ENCODE measurements at regions not wholly inside any gene's neighbourhood (a gene's known extent, or its start where the extent isn't known, plus 50 kb on each side); places are given as distances from the start of the nearest gene placed in this dataset.
"Not testable (repeated sequence)": the region's sequence is repeated elsewhere in the genome, so short reads cannot be mapped to it uniquely, and the experiment has no call there.

- H3K9me3 ChIP-seq (ENCODE audit: control insufficient read depth, insufficient read depth, low read length), result no peaks in the 10 kb centered on the region
- TF ChIP-seq, protein P1, sequence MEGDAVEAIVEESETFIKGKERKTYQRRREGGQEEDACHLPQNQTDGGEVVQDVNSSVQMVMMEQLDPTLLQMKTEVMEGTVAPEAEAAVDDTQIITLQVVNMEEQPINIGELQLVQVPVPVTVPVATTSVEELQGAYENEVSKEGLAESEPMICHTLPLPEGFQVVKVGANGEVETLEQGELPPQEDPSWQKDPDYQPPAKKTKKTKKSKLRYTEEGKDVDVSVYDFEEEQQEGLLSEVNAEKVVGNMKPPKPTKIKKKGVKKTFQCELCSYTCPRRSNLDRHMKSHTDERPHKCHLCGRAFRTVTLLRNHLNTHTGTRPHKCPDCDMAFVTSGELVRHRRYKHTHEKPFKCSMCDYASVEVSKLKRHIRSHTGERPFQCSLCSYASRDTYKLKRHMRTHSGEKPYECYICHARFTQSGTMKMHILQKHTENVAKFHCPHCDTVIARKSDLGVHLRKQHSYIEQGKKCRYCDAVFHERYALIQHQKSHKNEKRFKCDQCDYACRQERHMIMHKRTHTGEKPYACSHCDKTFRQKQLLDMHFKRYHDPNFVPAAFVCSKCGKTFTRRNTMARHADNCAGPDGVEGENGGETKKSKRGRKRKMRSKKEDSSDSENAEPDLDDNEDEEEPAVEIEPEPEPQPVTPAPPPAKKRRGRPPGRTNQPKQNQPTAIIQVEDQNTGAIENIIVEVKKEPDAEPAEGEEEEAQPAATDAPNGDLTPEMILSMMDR (IDR thresholded peaks at IDR 0.05; ENCODE audit: low read depth, low read length), result no peak
- no peaks in the 10 kb centered on the region for H3K27me3 ChIP-seq (ENCODE audit: control insufficient read depth, insufficient read depth, low read length)
- no peak overlapping the region for H3K4me3 ChIP-seq (ENCODE audit: low read depth, low read length)
- ChIA-PET POLR2A (no interaction called here), CTCF (interaction anchor here (1.3 kb wide), 1 partner anchor 352 kb away, joined by 4 read pairs; no protein-coding TSS in a partner anchor)
- H3K27ac ChIP-seq (ENCODE audit: low read depth, low read length), result no peak overlapping the region
- DNase-seq (ENCODE audit: low read depth, low spot score), result no peak
Measured at GRCh38 chr13:107803822-107804495, 411.4 kb downstream of the LIG4 start.

GRCh38 chr13:107801621-107802020 lies 413.7 kb downstream of the LIG4 start:
- CTCF ChIA-PET, result no interaction called here
- H3K9me3 ChIP-seq (ENCODE audit: control insufficient read depth, insufficient read depth, low read length), result no peaks in the 10 kb centered on the region
- H3K27me3 ChIP-seq (ENCODE audit: control insufficient read depth, insufficient read depth, low read length), result no peaks in the 10 kb centered on the region
- no peak for DNase-seq (ENCODE audit: low read depth, low spot score)
- H3K4me3 ChIP-seq (ENCODE audit: low read depth, low read length), result no peak overlapping the region
- POLR2A ChIA-PET, result no interaction called here
- H3K27ac ChIP-seq (ENCODE audit: low read depth, low read length), result no peak overlapping the region
- TF ChIP-seq, protein P1 (IDR thresholded peaks at IDR 0.05; ENCODE audit: low read depth, low read length), result no peak

- H3K27ac ChIP-seq (ENCODE audit: low read depth, low read length), result no peak overlapping the region
- DNase-seq (ENCODE audit: low read depth, low spot score), result no peak
- POLR2A ChIA-PET, result no interaction called here
- CTCF ChIA-PET, result no interaction called here
- no peaks in the 10 kb centered on the region for H3K27me3 ChIP-seq (ENCODE audit: control insufficient read depth, insufficient read depth, low read length)
- no peaks in the 10 kb centered on the region for H3K9me3 ChIP-seq (ENCODE audit: control insufficient read depth, insufficient read depth, low read length)
- H3K4me3 ChIP-seq (ENCODE audit: low read depth, low read length), result no peak overlapping the region
- TF ChIP-seq, protein P1 (IDR thresholded peaks at IDR 0.05; ENCODE audit: low read depth, low read length), result no peak
Measured at GRCh38 chr13:107799001-107799400, 416.3 kb downstream of the LIG4 start.

DNA sequence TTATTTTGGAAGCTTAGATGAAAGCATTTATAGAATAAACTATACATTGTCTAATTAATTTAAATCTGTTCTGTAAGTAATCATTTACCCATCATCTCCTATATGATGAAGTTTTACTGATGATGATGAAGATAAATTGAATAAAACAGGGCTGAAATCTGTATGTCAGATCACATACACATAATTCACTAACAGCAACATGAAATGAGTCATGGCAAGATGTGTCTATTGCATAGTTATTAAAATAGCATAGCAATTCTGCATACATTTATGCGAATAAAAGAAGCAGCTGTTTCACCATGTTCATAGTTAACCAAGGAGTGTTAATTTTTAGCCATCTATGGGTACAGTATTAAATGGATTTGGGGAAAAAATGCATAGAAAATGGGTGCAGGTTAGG lies 424.9 kb downstream of the LIG4 start:
- Histone ChIP-seq H3K9me3 (ENCODE audit: control insufficient read depth, insufficient read depth, low read length) (no peaks in the 10 kb centered on the region), H3K4me3 (ENCODE audit: low read depth, low read length) (no peak overlapping the region), H3K27me3 (ENCODE audit: control insufficient read depth, insufficient read depth, low read length) (no peaks in the 10 kb centered on the region), H3K27ac (ENCODE audit: low read depth, low read length) (no peak overlapping the region)
- no peak for DNase-seq (ENCODE audit: low read depth, low spot score)
- ChIA-PET CTCF (interaction anchor here (0.6 to 1.1 kb wide), 3 partner anchors 52 to 365 kb away, joined by 3 to 5 read pairs (median 5); no protein-coding TSS in a partner anchor), POLR2A (no interaction called here)
- TF ChIP-seq, protein P1 (IDR thresholded peaks at IDR 0.05; ENCODE audit: low read depth, low read length), result no peak

DNA sequence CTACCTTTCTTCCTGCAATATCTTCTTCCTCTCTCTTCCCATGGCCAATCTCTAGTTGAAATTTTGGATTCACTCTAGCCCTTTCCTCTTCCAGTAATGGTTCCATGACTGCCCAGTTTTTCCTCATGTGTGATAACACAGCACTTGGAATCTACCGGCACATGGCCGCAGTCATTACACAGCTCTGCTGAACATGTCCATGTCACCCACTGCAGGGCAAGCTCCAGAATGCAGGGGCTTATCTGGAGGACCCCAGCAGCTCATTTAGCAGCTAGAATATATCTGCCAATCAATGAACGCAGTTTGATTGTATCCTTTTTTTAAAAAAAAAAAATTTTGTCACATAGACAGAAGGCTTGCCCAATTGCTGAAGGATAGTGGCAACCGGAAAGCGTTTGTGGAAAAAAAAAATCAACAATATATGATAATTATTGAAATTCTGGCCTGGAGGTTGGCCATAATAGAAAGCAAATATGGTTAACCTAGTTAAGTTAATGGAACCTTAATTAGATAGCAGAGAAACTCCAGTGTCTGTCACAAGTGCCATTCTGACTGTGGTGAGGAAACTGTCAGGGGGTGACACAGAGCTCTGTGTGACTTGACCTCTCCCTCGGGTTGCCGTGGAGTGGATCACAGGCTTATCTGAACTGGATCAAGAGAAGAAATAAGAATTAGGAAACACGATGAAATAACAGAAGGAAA lies 426.7 kb downstream of the LIG4 start:
- H3K4me3 ChIP-seq (ENCODE audit: low read depth, low read length), result no peak overlapping the region
- H3K27ac ChIP-seq (ENCODE audit: low read depth, low read length), result no peak overlapping the region
- POLR2A ChIA-PET, result no interaction called here
- H3K9me3 ChIP-seq (ENCODE audit: control insufficient read depth, insufficient read depth, low read length), result no peaks in the 10 kb centered on the region
- no peak for DNase-seq (ENCODE audit: low read depth, low spot score)
- TF ChIP-seq, protein P1 (IDR thresholded peaks at IDR 0.05; ENCODE audit: low read depth, low read length), result no peak
- CTCF ChIA-PET, result no interaction called here
- H3K27me3 ChIP-seq (ENCODE audit: control insufficient read depth, insufficient read depth, low read length), result no peaks in the 10 kb centered on the region

DNA sequence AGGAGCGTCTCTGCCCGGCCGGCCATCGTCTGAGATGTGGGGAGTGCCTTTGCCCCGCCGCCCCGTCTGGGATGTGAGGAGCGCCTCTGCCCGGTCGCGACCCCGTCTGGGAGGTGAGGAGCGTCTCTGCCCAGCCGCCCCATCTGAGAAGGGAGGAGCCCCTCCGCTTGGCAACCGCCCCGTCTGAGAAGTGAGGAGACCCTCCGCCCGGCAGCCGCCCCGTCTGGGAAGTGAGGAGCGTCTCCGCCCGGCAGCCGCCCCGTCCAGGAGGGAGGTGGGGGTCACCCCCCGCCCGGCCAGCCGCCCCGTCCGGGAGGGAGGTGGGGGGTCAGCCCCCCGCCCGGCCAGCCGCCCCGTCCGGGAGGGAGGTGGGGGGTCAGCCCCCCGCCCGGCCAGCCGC lies 432.7 kb downstream of the LIG4 start:
- H3K4me3 ChIP-seq (ENCODE audit: low read depth, low read length); CTCF ChIA-PET; H3K27ac ChIP-seq (ENCODE audit: low read depth, low read length); H3K27me3 ChIP-seq (ENCODE audit: control insufficient read depth, insufficient read depth, low read length); H3K9me3 ChIP-seq (ENCODE audit: control insufficient read depth, insufficient read depth, low read length); DNase-seq (ENCODE audit: low read depth, low spot score); POLR2A ChIA-PET: not testable (repeated sequence)
